NT2/D1 (cell line): ENCODE measurements at regions not wholly inside any gene's neighbourhood (a gene's known extent, or its start where the extent isn't known, plus 50 kb on each side); places are given as distances from the start of the nearest gene placed in this dataset.

Source experiments
- YY1 ChIP-seq: IDR thresholded peaks from 2 replicates; pipeline ENCODE4 v1.6.1; 2011; ENCODE audit not compliant: insufficient read length, insufficient read depth
- ZNF274 ChIP-seq: IDR thresholded peaks from 2 replicates; pipeline ENCODE4 v1.6.1; 2011; ENCODE audit warnings: mild to moderate bottlenecking, low read depth, low read length

GRCh38 chr2:223460209-223460608 is 142.0 kb downstream of the SCG2 start:
- TF ChIP-seq YY1 (no peak), ZNF274 (no peak)
